Keratinocyte (primary cell): ENCODE measurements at regions not wholly inside any gene's neighbourhood (a gene's known extent, or its start where the extent isn't known, plus 50 kb on each side); places are given as distances from the start of the nearest gene placed in this dataset.

Experiments used
- CTCF ChIP-seq, 3 experiments: IDR thresholded peaks in 1 of 3; conservative IDR thresholded peaks in 1 of 3; optimal IDR thresholded peaks in 1 of 3; 2 replicates in 2 of 3; 3 replicates in 1 of 3; pipeline versions ENCODE3 to v1.5.1; 2011; ENCODE audit warnings: low read length in 3 of 3, mild to moderate bottlenecking in 3 of 3, moderate library complexity in 2 of 3, control low read depth in 1 of 3, inconsistent platforms in 1 of 3; ENCODE audit not compliant: insufficient read depth in 2 of 3; ENCODE audit errors: extremely low read depth in 1 of 3
- EZH2 ChIP-seq: IDR thresholded peaks from one replicate; pipeline ENCODE4 v1.6.1; 2012; ENCODE audit warnings: inconsistent platforms, mild to moderate bottlenecking, low read length, moderate library complexity

DNA sequence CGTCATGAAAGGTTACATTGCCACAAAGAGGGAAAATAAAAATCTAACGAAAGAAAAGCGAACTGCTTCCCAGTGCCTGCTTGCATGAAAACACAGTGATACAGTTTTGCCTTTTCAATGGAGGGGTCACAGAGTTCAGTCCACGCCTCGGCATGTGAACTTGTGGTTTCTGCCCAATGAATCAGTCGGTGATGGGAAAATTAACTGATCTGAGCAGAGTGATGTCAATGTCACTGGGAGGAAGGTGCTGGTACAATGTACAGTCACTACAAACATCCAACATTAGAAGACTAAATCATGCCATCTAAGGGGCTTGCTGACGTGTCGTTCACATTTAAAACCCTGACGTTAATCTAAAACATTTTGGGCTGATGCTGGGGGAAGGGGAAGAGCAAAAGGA is 151.8 kb upstream of the MSX2 start:
- TF ChIP-seq CTCF (optimal IDR thresholded peaks at IDR 0.05 in 1 of 3, IDR thresholded peaks at IDR 0.05 in 1 of 3, conservative IDR thresholded peaks at IDR 0.05 in 1 of 3; ENCODE audit: extremely low read depth in 1 of 3, insufficient read depth in 2 of 3, low read length in 3 of 3): no peak
- no peak for TF ChIP-seq EZH2
